BJ (cell line): ENCODE measurements at regions not wholly inside any gene's neighbourhood (a gene's known extent, or its start where the extent isn't known, plus 50 kb on each side); places are given as distances from the start of the nearest gene placed in this dataset.

Experiments used
- CTCF ChIA-PET: fragments of 350-600 bp; formaldehyde crosslinking; extraction: SDS; loops from one replicate; lab custom pipeline; 2021; ENCODE audit warnings: antibody characterized with exemption, inconsistent platforms; lab: Yijun Ruan, JAX
- POLR2A ChIA-PET: fragments of 300-600 bp; sonication (Branson Sonifier 250); formaldehyde crosslinking; extraction: SDS; loops from one replicate; lab custom pipeline; 2021; ENCODE audit warnings: antibody characterized with exemption; lab: Charles Lee
- DNase-seq: peaks from one replicate; pipeline ENCODE4 v3.0.0-alpha.2; 2011; ENCODE audit warnings: low read depth
- H3K27me3 ChIP-seq: 2 replicates; pipeline ENCODE4 v1.6.0; 2011; ENCODE audit warnings: low read length; ENCODE audit not compliant: control insufficient read depth, insufficient read depth
- H3K36me3 ChIP-seq: 2 replicates; pipeline ENCODE4 v1.5.1; 2011; ENCODE audit warnings: low read length; ENCODE audit not compliant: control insufficient read depth, insufficient read depth
- H3K4me3 ChIP-seq: 2 replicates; pipeline ENCODE4 v1.5.1; 2011; ENCODE audit warnings: low read depth, mild to moderate bottlenecking, control low read depth, low read length
- CTCF ChIP-seq: IDR thresholded peaks from 2 replicates; pipeline ENCODE4 v1.5.1; 2011; ENCODE audit warnings: low read depth, mild to moderate bottlenecking, control low read depth, inconsistent platforms, low read length, moderate library complexity; ENCODE audit not compliant: insufficient read depth

- POLR2A ChIA-PET = no interaction called here
- TF ChIP-seq CTCF = peak; percentile 56
- no peak for DNase-seq
These were observed 173.9 kb upstream of the GRM3 start for GRCh38 chr7:86469680-86470295.

GRCh38 chr7:86454753-86455152 is 189.0 kb upstream of the GRM3 start:
- no peaks in the 10 kb centered on the region for H3K36me3 ChIP-seq
- DNase-seq = no peak
- TF ChIP-seq CTCF = no peak
- H3K27me3 ChIP-seq = no peaks in the 10 kb centered on the region
- no peak overlapping the region for H3K4me3 ChIP-seq
- POLR2A ChIA-PET = no interaction called here
- CTCF ChIA-PET = no interaction called here

More at GRCh38 chr7:86469680-86470295, 173.9 kb upstream of the GRM3 start:
- H3K4me3 ChIP-seq = no peak overlapping the region
- CTCF ChIA-PET = interaction anchor here (1.1 to 1.4 kb wide), 3 partner anchors 11 to 577 kb away, joined by 3 read pairs; no protein-coding TSS in a partner anchor
- no peaks in the 10 kb centered on the region for H3K27me3 ChIP-seq
- H3K36me3 ChIP-seq = no peaks in the 10 kb centered on the region

- Histone ChIP-seq H3K27me3 (no peaks in the 10 kb centered on the region), H3K4me3 (no peak overlapping the region), H3K36me3 (no peaks in the 10 kb centered on the region)
- CTCF ChIA-PET = no interaction called here
- DNase-seq = no peak
- POLR2A ChIA-PET = no interaction called here
- TF ChIP-seq CTCF = no peak
These were observed 190.3 kb upstream of the GRM3 start for GRCh38 chr7:86453454-86453853.

GRCh38 chr7:86448856-86449255 is 194.9 kb upstream of the GRM3 start:
- ChIA-PET CTCF (no interaction called here), POLR2A (no interaction called here)
- no peak overlapping the region for H3K4me3 ChIP-seq
- DNase-seq = no peak
- no peaks in the 10 kb centered on the region for H3K27me3 ChIP-seq
- no peaks in the 10 kb centered on the region for H3K36me3 ChIP-seq
- no peak for TF ChIP-seq CTCF

- no peak for TF ChIP-seq CTCF
- ChIA-PET POLR2A (no interaction called here), CTCF (no interaction called here)
- no peaks in the 10 kb centered on the region for H3K27me3 ChIP-seq
- H3K36me3 ChIP-seq = no peaks in the 10 kb centered on the region
- no peak for DNase-seq
- H3K4me3 ChIP-seq = no peak overlapping the region
These were observed 198.4 kb upstream of the GRM3 start for GRCh38 chr7:86445285-86445684.
